ENCODE measurements at regions not wholly inside any gene's neighbourhood (a gene's known extent, or its start where the extent isn't known, plus 50 kb on each side); places are given as distances from the start of the nearest gene placed in this dataset.

DNA sequence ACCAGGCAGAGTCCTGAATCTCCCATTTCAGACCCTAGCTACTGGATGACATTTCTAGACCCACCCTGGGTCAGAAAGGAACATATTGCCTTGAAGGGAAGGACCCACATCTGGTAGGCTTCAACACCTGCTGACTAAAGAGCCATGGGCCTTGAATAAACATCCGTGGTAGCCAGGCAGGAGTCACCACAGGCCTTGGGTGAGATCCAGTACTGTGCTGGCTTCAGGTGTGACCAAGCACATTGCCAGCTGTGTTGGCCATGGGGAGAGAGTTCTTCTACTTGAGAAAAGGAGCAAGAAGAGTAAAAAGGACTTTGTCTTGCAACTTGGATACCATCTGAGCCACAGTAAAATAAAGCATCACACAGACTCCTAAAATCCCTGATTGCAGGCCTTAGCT is 332.6 kb downstream of the SLC16A7 start:
- DNase-seq (ENCODE audit: low read depth in 2 of 2), result no peak

DNA sequence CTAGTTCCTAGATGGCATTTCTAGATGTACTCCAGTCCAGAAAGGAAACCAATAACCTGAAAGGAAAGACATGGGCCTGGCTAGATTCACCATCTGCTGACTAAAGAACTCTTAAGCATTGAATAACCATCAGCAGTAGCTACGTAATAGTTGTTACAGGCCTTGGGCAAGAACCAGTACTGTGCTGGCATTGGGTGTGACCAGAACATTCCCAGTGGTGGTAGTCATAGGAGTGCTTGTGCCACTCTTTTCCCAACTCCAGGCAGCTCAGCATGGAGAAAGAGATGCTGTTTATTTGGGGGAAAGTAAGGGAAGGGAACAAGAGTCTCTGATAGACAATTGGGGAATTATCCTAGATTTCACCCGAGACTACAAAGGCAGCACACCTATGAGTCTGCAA is 333.3 kb downstream of the SLC16A7 start:
- DNase-seq (ENCODE audit: low read depth in 2 of 2), result no peak

DNA sequence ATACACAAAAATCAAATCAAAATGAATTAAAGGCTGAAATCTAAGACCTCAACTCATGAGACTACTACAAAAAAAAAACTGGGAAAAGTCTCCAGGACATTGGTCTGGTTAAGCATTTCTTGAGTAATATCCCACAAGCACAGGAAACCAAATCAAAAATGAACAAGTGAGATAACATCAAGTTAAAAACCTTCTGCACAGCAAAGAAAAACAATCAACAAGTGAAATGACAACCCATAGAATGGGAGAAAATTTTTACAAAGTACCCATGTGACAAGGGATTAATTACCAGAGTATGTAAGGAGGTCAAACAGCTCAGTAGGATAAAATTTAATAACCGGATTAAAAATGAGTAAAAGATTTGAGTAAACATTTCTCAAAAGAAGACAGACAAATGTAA is 338.7 kb downstream of the SLC16A7 start:
- no peak for DNase-seq (ENCODE audit: low read depth in 2 of 2)

DNA sequence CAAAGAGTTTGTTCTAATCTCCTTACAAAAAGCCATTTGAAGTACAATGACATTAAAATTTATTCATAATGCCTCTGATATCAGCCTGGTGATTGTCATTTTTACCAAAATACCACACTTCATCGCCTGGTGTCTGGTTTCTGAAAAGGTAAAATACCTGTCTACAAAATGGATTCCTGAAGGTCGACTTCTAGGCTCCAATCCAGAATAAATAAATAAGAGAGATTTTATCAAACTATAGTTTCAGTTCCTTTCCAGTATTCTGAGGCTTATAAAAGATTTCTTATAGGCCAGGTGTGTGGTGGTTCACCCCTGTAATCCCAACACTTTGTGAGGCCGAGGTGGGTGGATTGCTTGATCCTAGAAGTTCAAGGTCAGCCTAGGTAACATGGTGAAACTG is 340.7 kb downstream of the SLC16A7 start:
- no peak for DNase-seq (ENCODE audit: low read depth in 2 of 2)

DNA sequence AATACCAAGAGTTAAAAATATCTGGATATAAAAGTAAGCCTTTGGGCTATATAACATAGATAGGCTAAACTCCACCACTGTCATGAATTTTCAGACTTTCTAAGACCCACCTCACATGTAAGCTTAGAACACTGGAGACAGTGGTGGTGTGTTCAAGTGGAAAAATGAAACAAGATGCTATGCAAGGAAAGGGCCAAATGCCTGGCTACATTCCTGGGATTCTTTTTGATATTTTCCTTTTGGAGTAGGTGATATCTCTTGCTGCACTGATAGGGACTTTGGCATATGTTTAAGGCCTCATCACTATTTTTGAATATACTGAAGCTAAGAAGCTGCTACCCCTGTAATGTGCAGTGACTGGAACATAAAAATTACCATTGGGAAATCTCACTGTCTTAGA is 341.3 kb downstream of the SLC16A7 start:
- no peak for DNase-seq (ENCODE audit: low read depth in 2 of 2)

DNA sequence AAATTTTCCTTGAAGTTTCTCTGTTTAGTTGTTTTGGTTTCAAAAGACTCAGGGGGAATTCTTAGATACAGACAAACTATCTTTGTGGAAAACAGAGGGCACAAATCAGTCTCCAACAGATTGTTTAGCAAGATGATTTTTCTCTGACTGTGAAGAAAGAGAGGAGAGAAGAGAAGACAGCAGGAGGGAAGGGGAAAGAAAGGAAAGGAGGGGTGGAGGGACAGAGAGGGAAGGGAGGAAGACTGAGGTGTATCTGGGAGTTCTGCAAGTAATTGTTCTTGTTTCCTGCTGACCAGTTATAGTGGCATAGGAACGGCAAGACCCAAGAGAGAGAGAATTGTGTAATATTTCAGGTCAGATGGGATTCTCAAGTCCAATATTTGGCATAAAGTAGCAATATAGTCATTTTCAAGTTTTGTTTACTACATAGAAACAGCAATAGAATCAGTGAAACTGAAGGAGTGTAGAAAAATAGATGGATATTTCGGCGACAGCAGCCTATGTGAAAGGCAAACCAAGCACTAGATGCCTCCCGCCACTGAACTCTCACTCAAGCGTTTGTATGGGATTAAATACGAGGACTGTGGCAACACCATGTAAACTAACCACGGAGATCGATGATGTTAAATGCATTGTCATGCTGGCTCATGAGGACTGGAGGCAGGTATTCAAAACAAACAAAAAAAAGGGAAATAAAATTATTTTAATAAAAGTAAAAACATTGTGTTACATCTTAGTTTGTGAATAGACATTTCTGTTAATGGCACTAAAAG is 342.5 kb downstream of the SLC16A7 start:
- no peak for DNase-seq (ENCODE audit: low read depth in 2 of 2)

DNA sequence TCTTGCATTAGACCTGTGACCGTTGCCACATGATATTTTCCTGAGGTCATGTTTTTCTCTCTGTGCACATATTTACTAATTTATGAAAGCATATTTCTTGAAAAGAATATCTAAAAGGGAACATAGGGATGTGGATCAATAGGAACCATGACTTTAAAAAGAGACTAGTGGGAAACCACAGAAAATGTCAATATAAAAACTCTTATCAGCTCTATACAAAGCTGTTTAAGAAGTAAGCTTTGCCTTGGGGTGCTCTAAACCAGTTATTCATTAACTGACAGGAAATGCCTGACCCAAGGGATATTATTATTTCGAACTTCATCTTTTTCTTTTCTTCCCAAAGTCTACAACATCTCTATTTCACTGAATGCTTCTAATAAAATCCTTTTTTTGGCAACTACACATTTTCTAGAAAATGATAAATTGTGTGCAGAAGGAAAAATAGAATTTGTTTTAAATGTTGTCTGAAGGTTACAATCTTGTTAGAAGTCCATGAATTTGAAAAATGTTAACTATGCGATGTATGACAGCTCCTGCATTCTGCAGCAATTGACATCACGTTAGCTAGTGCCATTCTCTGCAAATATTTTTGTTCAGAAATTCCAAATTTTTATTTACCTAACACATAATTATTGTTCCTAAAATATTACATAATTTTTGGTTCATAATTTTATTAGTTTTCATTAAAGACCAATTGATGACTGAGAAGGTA is 345.0 kb downstream of the SLC16A7 start:
- no peak for DNase-seq (ENCODE audit: low read depth in 2 of 2)

DNA sequence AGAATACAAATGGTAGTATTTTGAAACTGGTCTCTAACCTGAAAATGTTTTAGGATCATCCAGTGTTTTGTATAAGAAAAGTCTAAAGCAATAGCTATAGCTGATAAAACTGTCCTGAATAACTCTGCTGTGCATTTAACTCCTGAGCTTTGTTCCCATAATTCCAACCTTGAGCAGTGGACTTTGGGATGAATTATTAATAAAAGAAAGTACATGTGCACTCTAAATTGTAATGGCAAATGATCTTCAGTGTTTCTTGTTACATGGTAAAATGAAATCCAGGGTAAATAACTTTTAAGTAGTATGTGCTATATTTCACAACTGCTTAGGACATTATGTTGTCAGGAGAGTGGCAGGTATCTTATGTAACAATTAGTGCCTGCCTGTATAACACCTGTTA is 345.6 kb downstream of the SLC16A7 start:
- no peak for DNase-seq (ENCODE audit: low read depth in 2 of 2)

DNA sequence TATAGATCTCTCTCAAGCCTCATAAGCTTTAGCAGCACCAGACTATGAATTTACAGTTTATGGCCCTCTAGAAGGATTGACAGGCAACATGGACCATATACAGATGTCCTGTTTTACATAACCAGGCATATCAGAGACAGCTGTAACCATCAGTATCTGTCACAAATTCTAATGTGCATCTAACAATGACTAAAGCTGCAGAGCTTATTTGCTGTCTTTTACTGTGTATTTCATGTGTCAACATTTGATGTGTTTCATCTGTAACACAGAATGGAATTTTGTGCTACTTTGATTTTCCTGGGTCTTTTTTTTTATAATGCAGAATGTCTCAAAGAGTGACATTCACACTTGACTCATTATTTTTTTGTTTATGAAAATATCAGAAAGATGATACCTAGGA is 348.3 kb downstream of the SLC16A7 start:
- DNase-seq (ENCODE audit: low read depth in 2 of 2), result no peak

DNA sequence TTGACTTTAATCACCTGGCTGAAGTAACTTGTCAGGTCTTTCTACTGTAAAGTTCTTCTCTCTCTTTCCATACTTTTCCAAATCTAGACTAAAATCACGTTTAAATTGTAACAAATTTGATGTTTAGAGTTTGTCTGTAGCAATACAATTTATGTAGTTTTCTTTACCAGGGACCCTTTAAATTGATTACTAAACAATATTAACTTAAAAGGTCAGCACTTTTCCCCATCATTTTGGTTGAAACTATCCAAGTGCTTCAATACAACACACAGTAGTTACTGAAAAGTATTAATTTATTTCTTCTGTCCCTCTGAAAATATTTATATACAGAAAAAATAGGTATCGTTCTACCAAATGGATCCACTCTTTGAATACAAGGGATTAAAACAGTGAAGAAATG is 350.8 kb downstream of the SLC16A7 start:
- DNase-seq (ENCODE audit: low read depth in 2 of 2), result no peak

DNA sequence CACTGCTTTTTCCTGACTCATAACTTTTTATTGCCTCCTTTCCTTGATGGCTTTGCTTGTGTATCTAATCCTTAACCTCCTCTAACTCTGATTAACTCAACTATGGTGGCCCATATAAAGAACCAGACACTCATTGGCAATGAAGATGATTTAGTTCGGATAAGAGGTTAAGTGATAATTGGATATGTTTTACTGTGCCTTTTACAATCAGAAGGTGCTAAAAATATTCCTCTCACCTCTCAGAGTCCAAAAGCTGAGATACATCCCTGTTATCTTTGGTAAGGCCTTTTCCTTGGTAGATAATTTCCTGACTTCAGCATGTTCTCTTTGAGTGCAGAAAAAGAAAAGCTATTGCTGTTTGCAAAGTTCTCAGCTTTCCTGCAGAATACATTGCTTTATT is 367.7 kb downstream of the SLC16A7 start:
- no peak for DNase-seq (ENCODE audit: low read depth in 2 of 2)

DNA sequence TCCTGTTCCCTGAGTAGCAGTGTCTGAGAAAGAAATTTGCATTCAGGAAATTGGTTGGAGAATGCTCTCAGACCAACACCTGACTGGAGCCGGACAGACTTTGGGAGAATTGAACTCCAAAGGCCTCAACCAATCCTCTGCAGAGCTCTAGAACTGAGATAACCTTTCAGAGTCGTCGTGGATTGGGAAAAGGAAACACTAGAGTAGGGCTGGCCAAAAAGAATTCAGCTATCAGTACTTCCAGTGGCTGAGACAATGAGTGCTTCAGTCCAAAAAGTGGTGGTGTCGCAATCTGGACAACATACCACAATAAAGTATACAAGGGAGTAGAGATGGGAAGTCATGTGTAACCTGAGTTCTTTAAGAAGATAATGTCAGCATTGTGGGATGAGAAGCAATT is 377.1 kb downstream of the SLC16A7 start:
- DNase-seq (ENCODE audit: low read depth in 2 of 2), result no peak

DNA sequence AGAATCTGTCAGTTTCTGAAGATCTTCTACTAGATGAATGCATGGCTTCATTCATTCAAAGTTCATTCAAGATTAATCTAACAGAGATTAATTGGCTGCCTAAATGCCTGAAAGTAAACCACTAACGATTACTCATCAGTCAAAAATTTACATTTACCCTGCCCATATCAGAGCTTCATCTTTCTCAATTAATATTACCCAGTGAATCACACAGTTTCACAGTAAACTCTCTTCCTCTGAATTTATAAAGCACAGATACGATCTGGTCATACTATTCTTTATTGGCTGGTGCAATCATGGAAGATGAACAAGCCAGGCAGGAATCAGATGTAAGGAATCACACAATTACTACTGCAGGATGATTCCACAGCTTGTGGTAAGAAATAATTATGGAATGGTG is 377.7 kb downstream of the SLC16A7 start:
- DNase-seq (ENCODE audit: low read depth in 2 of 2), result no peak

DNA sequence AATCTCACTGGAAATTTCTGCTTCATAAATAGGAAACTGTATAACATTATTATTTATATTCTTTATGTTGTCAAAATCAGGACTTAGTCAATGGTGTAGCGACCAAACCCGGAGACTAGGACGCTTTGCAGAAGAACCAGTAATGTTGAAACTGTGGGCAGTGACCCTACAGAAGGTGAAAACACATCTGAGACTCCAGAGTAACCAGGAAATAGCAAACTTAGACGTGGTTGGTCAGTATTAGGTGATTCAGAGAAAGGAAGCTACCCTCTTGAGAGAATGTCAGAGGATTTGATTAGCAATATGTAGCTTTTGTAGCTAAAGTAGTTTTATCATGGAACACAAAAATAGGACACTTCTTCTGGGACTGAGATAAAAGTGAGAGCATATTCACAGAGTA is 381.9 kb downstream of the SLC16A7 start:
- DNase-seq (ENCODE audit: low read depth in 2 of 2), result no peak

DNA sequence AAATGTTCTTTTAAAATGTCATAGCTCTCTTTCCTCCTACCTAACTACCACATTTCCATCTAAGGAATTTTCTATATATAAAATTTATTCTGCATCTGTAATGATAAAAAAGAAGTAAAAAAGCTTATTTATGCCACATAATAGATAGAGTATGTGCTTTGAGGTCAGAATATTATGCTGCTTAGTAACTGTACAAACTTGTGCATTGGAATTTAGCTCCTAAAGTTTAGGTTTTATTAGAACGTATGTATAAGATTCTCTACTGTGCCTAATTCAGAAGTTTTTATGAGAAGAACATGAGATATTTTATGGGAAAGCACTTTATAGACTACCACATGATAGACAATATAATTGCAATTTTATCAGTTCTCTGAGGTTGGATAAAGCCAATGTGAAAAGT is 384.6 kb downstream of the SLC16A7 start:
- no peak for DNase-seq (ENCODE audit: low read depth in 2 of 2)

DNA sequence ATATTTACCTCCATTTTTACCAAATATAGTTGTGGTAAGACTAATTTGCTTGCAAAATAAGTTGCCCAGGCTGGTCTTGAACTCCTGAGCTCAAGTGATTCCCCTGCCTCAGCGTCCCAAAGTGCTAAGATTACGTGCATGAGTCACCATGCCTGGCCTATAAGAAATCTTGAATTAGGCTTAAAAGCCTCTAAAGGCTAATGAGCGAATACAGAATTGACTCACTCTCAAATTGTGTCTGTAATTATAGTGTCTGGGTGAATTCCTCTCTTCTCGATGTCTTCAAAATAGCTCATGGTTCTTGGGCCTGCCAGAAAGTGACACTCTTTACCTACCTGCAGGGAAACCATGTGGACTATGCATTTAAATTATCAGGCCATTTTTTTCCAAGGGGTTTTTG is 403.5 kb downstream of the SLC16A7 start:
- no peak for DNase-seq (ENCODE audit: low read depth in 2 of 2)

DNA sequence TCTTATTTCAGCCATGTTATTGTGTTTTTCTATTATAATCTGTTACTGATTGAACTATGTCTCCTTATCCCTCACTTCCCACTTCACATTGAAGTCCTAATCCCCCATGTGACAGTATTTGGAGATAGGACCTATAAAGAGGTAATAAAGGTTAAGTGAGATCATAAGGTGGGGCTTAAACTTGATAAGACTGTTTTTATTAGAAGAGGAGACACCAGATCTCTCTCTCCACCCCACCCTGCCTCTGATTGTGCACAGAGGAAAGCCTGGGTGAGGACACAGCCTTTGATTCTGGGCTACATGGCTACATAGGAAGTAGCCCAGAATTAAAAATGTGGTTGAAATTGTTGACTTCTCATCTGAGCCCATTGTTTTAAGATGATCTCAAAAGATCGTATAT is 414.7 kb downstream of the SLC16A7 start:
- no peak for DNase-seq (ENCODE audit: low read depth in 2 of 2)

DNA sequence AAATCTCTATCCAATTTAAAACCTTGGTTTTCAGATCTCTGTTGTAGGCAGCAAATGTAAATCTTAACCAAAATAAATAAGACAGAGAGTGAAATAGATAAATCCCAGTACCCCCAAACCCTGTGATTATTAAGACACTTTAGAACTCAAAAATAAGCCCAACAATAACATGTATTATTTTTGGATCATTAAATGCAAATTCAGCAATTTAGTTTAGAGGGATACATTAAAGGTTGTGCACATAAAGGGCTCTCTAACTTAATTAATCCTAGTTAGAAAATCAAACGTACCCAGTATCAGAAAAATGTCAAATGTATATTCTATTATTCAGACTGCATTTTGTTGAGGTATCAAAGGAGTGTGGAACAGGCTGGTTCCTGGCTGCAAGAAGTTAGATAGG is 416.8 kb downstream of the SLC16A7 start:
- no peak for DNase-seq (ENCODE audit: low read depth in 2 of 2)

DNA sequence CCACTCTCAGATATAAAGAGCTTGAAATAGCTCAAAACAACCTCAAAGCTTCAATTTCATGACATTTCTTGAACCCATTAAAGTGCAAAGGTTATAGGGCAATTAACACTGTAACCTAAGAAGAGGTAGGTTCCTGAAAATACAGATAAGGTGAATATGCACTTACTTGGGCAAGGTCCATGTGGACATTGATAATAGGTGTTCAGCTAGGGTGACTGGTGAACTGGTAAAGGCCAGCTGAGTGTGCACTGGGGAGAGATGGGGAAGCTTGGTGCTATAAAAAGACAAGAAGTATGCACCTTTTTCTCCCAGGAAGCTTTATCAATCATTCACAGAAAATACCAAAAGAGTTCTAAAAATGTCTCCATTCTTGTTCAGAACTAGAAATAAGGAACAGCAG is 418.6 kb downstream of the SLC16A7 start:
- no peak for DNase-seq (ENCODE audit: low read depth in 2 of 2)

DNA sequence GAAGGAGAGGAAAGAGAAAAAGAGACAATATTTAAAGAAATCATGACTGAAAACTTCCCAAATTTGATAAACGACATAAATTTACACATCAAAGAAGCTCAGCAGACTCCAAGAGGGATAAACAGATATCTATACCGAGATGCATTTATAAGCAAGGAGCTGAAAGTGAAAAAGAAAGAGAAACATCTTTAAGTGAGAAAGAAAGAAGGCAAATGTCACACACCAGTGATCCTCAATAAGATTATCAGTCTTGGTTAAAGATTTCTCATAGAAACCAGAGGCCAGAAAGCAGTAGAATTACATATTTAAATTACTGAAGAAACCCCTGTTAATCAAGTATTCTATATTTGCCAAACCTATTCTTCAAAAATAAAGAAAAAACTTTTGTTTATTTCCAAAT is 424.2 kb downstream of the SLC16A7 start:
- DNase-seq (ENCODE audit: low read depth in 2 of 2), result no peak

DNA sequence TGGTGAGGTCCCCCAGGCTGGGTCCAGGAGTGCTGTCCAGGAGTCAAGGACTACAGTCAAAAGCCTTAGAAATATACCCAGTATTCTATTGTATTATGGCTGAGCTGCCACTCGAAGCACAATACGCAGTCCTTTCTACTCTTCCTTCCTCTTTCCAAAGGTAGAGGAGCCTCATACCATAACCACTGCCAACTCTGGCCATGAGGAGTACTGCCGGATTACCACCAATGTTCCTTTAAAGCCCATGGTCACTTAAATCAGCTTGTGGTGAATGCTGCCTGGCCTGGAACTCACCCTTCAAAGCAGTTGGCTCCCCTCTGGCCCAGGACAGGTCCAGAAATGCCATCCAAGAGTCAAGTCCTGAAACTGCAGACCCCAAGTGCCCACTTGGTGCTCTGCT is 425.4 kb downstream of the SLC16A7 start:
- no peak for DNase-seq (ENCODE audit: low read depth in 2 of 2)

DNA sequence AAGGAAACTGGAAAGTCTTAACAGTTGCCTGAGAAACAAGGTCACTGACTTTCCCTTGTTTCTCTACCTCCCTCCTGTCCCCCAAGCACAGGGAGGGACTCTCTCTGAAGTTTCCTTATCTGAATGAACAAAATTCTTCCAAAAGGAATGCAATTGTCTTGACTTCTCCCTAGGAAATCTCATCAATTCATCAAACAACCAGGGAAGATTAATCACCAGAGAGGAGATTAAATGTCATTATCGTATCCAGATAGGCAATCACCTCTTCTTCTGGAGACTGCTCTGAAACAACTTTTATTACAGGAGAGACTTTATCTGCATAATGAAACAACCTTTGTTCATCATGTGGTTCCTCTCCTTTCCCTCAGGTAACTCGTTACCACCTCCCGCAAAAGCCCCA is 431.4 kb downstream of the SLC16A7 start:
- DNase-seq (ENCODE audit: low read depth in 2 of 2), result no peak

DNA sequence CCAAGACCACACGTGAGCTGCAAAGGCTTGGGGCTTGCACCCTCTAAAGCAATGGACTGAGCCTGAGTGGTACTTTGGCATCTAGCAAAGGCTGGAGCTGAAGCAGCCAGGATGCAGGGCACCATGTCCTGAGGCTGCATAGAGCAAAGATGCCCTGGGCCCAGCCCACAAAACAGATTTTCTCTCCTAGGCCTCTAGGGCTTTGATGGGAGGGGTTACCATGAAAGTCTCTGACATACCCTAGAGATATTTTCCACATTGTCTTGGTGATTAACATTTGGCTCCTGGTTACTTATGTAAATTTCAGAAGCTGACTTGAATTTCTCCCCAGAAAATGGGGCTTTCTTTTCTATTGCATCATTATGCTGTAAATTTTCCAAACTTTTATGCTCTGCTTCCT is 438.3 kb downstream of the SLC16A7 start:
- DNase-seq (ENCODE audit: low read depth in 2 of 2), result no peak

DNA sequence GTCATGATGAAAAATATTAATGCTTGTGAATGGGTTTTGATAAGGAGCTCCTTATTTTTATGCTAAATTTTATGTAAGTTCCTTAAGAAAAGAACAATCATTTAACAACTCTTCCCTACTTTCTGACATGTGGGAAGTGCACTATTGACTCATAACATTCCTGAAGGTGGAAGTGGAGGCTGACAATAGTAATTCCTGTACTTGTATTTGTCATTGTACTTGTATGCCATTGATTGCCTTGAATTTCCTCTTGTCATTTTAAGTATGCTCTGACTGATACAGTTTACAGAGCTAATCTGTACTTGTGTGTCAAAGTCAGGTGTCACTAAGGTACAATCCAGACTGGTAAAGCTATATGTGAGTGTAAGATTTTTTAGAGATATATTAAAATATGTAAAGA is 440.0 kb downstream of the SLC16A7 start:
- DNase-seq (ENCODE audit: low read depth in 2 of 2), result no peak
